HG03520 (cell line): ENCODE measurements at regions not wholly inside any gene's neighbourhood (a gene's known extent, or its start where the extent isn't known, plus 50 kb on each side); places are given as distances from the start of the nearest gene placed in this dataset.

ENCODE experiments used
- ATAC-seq: cut with Tn5 transposase; IDR thresholded peaks from one replicate; pipeline ENCODE4 v1.9.1; 2021; ENCODE audit warnings: mild to moderate bottlenecking, moderate library complexity; ENCODE audit not compliant: unreplicated experiment

DNA sequence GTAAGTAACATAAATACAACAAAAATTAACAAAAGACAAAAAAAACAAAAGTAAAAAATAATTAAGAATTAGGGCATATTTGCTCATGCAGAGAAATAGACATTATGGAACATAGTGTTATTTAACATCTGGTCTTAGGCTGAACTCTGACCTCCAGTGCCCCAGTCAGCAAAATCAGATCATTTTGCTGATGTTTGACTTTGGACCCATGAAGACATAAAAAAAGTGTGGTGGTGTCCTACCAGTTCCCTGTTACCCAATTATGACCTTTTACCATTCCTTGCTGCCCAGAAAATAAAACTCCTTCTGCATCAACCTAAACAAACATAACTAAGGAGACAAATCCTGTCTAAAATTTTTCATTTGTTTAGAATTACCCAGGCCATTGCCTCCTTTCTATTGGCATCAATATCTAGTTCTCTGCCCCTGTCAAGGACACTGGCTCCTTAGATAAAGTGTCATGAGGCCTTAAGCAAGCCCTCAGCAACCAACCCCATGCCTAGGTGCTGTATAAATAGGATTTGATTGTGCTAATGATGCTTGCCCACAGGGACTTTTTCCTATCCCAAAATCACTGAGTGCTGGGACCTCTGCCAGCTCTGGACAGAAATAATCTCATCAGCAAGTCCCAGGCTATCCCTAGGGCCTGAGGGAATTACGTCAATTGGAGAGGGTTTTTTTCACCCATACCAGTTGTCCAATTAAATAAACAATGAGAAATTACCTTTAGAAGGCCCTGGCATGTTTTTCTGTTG, 334.5 kb upstream of the UMPS start:
- ATAC-seq, result no peak

DNA sequence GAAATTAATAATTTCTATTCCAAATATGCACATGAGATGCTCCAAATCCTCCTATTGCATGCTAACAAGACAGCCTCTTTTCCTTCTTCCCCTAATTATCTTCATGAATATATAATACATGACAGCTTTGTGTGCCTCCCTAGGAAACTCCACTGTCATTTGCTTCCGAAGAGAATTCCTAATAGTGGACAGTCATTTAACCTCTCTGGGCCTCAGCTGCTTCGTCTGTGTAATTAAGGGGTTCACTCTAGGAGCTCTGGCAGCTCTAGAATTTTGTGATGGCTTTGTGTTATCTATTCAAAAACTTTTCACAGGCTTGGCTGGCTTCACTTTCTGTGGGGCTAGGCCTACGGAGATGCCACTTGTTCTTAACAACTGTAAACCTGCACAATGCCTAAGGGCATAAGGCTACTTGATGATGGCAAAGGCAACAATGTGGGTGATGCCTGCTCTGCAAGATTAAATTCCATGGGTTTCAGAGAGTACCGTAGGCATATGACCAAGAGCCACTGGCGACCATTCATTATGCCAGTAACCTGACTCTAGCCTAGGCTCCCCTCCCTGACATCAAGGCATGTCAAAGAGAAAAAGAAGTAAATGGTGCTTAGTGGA, 333.8 kb upstream of the UMPS start:
- no peak for ATAC-seq

DNA sequence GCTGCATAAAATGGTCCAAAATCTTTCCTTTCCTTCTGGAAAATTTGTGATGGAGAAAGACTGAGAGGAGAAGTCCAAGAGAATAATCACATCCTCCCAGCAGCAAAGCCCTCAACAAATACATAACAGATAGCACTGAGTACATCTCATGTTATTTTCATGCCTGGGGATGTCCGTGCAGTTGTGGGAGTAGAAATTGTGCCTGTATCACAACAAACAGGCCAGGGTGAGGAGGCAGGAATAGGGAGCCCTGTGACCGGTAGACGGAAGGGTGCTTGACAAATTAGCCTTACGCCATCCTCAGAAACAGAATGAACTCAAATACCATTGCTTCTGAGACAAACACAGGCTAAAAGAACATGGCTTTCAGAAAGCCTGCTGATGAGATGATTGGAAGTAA, 333.2 kb upstream of the UMPS start:
- no peak for ATAC-seq

DNA sequence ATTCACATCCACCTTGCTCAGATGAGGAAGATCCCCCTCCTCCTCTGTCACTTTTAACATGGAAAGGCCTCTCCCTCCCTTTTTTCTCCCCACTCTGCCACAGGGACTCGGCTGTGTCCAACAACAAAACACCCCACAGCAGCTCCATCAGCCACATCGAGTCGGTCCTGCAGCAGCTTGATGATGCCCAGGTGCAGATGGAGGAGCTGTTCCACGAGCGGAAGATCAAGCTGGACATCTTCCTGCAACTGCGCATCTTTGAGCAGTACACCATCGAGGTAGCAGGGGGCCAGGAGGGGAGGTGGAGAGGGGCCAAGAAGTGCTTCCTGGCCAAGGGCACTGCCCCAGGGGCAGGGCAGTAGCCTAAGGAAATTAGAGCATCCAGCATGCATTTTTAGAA, 331.7 kb upstream of the UMPS start:
- ATAC-seq, result no peak

DNA sequence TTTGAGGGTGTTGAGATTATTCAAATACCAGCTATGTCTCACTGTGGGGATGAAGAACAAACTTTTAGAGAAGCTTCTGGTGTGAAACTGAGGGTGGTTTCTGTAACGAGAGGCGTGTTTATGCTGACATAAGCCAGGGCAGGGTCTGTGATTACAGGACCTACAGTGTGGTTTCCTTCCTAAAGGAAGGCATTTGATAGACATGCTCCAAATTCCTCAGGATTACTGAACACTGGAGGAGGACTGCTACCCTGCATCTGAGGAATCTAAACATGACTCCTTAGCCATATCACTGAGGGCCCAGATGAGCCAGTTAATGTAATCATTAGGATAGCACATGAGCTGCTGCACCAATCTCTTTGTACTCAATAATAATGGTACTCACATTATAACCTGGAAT, 328.4 kb upstream of the UMPS start:
- ATAC-seq, result no peak

DNA sequence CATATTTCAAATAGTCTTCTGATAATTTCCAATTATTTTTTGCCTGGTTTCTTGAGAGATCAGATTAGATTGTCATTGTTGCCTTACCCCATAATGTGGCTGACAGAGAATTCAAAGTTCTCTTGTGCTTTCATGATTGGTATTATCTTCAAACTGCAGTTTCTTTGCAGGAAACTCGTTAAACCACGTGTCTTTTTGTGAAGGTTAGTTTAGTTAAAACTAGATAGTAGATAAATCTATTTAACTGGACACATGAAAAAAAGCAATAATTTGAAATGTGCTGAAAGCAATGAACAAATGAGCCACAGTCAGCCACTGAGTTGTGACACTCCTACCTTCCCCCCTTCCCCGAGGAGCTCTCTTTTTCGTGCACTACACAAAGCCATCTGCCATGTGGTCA, 327.5 kb upstream of the UMPS start:
- no peak for ATAC-seq

DNA sequence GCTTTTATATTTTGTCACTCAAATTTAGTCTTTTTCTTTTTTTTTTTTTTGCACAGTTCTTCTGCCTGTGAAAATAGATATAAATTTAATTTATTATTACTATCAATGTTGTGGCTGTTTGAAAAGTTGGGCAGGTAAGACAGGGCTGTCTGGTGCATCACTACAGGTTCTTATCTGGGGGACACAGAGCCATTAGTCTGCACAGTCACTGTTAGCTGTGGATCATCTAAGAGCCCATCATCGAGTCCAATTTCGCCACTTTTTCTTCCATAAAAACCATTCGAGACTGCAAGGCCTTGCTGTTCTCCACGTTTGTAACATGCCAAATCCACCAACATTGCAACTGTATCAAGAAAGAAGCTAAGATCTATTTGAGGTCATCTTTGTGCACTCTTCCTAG, 325.6 kb upstream of the UMPS start:
- ATAC-seq, result no peak

DNA sequence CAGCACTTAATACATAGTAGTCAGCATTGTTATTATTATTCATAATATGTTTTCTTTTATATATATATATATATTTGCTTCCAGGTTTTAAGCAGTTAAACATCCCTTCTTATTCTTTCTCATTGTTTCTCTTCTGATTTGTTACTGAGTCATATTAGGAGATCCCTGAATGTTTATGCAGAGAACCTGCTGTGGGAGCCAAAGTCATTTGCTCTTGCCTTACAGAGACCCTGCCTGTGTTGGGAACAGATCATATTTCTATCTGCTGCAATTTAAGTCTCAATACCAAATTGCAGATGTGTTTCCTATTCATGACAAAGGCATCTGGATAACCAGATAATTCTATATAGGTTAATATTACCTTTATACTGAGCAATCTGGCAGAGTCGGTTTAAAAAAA, 323.0 kb upstream of the UMPS start:
- no peak for ATAC-seq

DNA sequence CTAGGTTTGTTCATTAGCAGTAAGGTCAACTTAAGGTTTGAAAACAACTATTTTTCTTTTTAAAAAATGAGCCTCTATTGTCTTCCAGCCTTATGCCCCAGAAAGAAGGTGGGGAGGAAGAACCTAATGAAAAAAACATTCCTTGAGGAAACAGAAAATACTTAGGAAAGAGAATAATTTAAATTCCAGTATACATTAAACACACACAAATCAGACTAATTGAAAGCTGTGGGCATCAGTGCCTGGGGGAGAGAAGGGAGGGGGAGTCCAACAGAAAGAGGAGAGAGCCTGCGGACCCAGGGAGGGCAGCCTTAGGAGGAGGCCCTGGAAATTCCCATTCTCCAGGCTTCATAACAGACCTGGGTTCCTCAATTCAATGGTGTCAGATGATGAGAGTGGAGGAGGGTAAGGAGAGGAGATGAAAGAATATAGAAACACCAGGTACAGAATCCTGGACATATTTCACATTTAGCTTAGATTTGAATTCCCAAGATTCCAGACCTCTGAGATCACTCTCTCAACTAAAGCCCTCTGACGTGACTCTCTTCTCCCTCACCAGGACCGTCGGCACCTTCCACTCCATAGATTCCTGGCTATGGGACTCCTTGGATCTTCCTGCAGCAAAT, 320.5 kb upstream of the UMPS start:
- no peak for ATAC-seq

DNA sequence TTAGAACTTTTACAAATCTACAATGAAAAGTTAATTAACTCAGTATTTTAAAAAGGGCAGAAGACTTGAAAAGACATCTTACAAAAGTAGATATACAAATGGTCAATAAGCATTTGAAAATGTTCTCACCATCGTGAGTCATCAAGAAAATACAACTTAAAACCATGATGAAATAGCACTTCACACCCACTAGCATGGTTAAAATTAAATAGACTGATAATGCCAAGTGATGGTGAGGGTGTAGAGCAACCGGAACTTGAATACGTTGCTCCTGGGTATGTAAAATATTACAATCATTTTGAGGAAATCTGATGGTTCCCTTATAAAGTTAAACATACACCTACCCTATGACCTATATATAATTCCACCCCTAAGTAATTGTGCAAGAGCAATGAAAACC, 319.8 kb upstream of the UMPS start:
- no peak for ATAC-seq

DNA sequence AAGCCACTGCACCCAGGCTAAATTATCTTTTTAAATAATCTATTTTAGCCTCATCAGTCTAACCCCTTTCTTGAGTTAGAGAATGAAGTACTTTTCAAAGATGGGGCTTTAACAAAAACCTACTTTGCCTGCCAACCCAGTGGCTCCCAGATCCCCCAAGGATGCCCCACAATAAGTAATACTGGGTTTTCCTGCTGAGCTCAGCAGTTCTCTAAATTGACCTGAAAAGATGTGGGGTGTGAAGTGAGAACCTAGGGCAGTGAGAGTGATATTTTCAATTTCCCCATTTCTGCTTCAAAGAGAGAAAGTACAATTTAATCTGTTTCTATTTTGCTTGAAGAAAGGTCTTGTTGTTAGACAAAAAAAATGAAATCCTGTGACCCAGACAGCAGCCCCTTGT, 318.5 kb upstream of the UMPS start:
- no peak for ATAC-seq

DNA sequence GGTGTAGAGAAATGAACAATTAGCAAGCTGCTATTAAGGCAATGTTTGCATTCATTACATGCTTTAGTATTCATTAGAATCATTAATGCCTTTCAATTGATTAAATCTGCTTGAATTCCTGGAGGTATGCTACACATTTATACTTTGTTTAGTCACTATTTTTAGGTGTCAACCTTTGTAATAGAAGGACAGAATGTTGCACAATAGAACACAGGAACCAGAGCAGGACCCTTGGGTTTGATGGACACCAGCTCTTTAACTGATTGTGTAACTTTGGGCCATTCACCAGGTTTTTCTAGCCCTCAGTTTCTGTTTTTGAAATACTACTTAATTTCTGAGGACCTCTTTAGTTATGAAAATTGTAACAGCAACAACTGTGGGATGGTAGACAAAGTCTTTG, 317.6 kb upstream of the UMPS start:
- ATAC-seq, result no peak

DNA sequence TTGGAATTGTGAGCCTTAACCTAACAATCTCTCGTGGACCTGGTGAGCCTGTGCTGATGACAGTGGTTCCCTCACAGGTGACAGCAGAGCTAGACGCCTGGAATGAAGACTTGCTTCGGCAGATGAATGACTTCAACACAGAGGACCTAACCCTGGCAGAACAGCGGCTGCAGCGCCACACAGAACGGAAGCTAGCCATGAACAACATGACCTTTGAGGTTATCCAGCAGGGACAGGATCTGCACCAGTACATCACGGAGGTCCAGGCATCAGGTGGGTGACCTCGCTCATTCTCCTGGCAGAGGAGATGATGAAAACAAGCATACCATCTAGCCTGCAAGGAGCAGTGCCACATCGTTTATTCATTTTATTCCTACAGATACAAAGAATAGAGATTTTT, 316.9 kb upstream of the UMPS start:
- ATAC-seq, result no peak

DNA sequence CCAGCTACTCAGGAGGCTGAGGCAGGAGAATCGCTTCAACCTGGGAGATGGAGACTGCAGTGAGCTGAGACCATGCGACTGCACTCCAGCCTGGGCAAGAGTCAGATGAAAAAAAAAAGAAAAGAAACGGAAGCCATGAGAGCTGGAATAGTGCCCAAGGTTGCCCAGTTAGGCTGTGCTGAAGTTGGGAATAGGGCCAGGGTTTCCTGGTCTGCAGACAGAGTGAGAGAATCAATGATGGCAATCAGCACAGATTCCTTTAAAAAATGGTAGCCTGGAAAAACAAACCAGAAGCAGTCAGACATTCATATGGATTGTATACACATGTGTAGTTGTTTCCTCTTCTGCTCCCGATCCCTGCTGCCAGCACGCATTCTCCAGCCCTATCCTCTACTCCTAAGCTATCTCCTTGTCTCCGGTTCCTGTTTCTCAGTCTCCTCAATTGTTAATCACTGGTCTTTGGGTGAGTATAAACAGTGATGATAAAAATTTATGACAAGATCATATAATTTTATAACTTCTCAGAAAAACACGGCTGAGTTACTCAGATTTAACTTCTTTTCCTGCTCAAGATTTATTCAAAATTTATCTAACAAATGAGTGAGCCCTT, 316.2 kb upstream of the UMPS start:
- no peak for ATAC-seq

DNA sequence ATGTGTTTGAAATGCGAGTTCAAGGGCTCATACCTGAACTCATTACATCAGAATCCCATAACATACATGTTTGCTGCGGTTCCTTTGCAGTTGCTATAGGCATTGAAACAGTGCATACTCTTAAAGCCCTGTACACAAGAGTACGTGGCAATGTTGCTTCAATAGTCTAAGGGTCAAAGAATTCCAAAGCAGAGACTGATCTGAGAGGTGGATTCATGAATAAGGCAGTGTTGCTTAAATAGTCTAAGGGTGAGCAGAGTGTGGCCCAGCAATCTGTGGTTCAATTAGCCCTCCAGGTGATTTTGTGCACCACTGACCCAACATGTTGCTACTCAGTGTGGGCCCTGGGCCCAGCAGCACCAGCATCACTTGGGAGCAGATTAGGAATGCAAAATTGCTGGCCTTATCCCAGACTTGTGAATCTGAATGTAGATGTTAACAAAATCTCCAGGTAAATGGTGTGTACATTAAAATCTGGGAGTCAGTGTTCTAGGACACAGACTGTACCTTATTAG, 314.7 kb upstream of the UMPS start:
- ATAC-seq, result no peak

DNA sequence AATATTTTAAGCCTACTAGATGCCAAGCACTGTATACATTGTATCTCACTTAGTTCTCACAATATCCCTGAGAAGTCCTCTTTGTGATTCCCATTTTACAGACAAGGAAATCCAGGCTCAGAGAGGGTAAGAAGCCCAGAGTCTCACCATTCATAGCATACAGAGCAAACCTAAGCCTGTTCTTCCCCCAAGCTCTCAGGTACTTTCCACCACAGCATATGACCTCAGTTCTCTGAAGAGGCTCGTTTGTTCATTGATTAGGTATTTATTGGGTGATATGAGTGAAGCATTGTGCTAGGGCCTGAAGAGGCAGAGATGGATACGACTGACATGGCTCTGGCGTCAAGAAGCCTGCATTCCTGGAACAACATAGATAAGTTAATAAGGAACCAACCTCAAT, 310.9 kb upstream of the UMPS start:
- ATAC-seq, result no peak

DNA sequence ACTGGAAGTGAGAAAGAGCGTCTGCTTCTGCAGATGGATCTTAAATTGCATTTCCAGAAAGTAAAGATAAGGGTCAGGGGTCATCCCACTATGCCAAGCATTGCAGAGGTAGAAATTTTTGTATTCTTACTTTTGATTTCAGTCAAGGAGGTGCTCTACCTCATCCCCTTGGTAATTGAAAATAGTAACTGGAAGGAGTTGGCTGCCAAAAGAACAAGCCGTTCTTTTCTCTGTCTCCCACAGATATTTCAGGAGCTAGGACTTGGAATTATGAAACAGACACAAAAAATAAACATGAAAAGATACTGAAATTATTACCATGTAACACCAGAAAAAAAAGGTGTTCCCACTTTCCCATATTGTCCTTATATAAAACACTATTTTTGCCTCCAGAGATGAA, 309.9 kb upstream of the UMPS start:
- ATAC-seq, result no peak

DNA sequence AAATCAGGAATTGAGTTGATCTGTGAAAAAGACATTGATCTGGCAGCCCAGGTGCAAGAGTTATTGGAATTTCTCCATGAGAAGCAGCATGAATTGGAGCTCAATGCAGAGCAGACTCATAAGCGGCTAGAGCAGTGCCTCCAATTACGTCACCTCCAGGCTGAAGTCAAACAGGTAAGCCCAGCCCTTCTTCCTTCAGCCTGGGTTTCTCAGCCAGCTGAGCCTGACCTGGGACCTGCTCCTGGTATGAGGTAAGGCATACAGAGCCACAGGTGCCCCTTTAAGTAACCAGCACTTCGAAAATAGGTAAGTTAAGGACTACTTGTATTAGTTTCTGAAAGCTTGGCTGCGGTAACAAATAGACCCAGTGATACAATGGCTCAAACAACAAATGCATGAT, 307.4 kb upstream of the UMPS start:
- ATAC-seq, result no peak

DNA sequence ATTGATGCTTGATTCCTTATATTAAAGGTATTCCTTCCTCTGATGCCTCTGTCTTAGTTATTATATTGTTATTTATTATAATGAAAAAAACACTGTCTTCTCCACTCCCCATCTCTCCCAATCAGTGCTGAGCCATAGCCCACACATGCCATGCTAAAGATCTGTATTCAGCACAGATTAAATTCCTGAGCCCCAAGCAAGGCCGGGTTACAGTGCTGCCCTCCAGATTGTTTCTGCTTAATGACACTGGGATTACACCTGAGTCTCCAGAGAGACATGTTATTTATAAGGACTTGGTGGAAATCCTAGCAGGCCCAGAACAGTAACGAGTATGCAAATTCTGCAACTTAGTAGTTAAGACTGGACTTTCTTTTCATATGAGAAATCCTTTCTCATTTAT, 305.9 kb upstream of the UMPS start:
- no peak for ATAC-seq

DNA sequence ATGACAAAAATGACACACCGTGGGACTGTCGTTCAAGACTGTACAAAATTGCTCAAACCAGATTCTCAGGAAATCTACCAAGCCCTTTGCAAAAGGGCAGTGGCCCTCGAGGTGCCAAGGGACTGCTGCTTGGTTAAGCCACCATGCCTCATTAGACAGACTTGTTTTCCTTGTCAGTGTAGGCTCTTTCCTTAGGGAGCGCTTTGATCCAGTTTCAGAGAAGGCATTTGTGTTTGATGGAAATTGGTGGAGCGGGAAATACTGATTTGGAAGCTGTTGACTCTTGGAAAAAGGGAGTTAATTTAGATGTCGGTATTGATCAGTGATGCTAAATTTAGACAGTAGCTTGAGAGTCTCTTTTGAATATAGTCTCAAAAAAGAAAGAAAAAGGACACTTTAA, 304.3 kb upstream of the UMPS start:
- no peak for ATAC-seq

DNA sequence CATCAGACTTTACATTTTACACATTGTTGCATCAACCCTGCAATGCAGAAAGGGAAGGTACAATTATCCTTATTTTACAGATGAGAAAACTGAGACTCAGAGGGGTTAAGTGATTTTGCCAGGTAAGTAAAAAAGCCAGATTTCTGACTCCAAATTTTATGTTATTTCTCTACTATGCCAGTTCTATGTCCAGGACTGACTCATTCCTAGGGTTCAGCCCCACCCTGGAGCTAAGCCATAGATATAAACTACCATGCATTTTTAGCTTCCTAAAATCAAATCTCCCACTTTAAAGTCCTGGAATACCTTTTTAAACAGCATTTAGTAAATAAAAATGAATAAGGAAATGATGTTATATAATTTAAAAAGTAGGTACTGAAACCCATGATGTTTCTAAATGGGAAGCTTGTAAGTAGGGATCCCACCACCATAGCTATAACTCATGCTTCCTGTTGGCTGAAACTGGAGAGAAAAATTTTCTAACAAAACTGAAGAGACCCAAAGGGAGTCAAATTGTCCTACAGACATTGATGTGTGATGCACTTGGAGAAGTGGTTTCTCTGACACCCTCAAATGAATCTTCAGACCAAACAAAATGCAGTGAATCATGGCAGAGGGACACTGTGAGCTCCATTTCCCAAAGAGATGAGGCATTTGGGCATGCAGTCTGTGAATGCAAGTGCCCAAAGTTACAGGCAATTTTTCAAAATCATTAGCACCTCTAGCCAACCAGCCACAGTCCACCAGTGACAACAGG, 301.7 kb upstream of the UMPS start:
- no peak for ATAC-seq
